GM13976 (cell line): ENCODE measurements at regions not wholly inside any gene's neighbourhood (a gene's known extent, or its start where the extent isn't known, plus 50 kb on each side); places are given as distances from the start of the nearest gene placed in this dataset.
"Not testable (repeated sequence)": the region's sequence is repeated elsewhere in the genome, so short reads cannot be mapped to it uniquely, and the experiment has no call there.

Source experiments
- DNase-seq: peaks from one replicate; pipeline ENCODE4 v3.0.0; 2012; ENCODE audit warnings: low spot score
- in situ Hi-C: fragments of 300-500 bp; cut with MboI; formaldehyde crosslinking; loops from one replicate; pipeline ENCODE4 v1.12.0; 2022; ENCODE audit warnings: low sequenced_read_pairs, mixed read lengths, inconsistent platforms; ENCODE audit not compliant: unreplicated experiment
- TF ChIP-seq, protein P1 (sequence below): IDR thresholded peaks from 2 replicates; pipeline ENCODE4 v1.5.1; 2012; ENCODE audit warnings: borderline replicate concordance, mild to moderate bottlenecking; ENCODE audit not compliant: insufficient read depth; ENCODE audit errors: extremely low read depth, missing control alignments, control extremely low read depth

DNA sequence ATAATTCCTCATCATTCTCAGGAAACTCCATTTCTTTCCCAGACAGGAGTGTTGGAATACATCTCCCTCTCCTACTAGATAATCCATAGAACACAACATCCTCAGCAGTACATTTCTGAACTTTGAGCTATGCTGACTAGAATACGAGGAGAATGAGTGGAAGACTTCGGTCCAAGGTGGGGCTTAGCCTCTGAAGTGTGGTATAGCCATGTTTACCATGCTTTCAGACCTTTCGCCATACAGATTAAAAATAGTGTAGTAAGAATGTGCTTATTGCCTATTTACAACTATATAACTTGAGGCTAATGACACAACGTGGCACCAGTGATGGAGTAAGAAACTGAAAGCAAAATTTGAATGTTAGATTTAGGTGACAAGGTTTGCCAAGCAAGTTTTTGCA lies 184.5 kb upstream of the KRR1 start:
- no peak for DNase-seq
- TF ChIP-seq, protein P1, sequence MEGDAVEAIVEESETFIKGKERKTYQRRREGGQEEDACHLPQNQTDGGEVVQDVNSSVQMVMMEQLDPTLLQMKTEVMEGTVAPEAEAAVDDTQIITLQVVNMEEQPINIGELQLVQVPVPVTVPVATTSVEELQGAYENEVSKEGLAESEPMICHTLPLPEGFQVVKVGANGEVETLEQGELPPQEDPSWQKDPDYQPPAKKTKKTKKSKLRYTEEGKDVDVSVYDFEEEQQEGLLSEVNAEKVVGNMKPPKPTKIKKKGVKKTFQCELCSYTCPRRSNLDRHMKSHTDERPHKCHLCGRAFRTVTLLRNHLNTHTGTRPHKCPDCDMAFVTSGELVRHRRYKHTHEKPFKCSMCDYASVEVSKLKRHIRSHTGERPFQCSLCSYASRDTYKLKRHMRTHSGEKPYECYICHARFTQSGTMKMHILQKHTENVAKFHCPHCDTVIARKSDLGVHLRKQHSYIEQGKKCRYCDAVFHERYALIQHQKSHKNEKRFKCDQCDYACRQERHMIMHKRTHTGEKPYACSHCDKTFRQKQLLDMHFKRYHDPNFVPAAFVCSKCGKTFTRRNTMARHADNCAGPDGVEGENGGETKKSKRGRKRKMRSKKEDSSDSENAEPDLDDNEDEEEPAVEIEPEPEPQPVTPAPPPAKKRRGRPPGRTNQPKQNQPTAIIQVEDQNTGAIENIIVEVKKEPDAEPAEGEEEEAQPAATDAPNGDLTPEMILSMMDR, result no peak
- in situ Hi-C loops, result no loop called here

DNA sequence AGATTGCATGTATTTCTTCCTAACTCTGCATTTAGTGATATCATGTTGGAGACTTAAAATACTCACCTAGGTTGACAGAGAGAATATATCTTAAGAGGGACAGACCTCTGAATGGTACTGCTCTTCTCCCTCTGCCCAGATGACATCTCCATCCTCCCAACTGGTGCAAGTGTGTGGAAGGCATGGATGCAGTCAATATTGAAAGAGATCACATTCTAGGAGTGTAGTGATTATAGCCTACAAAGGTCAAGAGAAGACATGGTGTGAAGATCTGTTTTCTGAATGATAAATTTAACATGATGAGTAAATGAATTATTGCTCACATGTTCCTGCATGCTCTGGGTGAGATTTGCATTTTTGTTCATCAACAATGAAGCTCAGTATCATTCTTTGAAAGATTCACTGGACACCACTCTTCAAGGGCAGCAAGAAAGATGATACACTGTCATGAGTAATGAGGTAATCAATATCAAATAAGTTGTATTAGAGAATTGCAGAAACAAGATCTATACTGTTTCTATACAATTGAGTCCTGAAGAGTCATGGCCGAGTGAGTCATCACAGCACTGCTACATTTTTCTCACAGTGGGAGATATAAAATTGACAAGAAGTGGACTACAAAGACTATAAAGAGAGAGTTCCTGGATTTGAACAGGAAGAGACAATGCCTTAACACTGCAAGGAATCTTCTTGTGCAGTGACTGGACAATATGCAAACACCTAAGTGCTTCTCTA lies 183.3 kb upstream of the KRR1 start:
- in situ Hi-C loops, result no loop called here
- DNase-seq, result no peak
- TF ChIP-seq, protein P1, result no peak

DNA sequence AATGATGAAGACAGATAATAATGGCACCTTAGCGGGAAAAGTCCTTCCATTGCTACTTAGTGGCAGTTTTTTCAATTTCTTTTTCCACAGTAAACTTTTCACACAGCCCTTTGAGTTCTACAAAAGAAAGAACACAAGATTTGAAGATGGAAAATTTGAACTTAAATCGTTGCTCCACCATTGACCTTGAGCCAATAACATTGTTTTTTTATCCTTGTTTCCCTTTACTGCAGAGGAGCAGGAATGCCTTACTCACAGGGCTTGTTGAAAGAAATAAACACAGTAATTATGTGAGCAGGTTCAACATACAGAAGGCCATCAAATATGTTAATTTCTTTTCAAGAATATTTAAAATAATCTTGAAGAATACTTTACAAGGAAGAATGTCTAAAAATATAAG lies 181.5 kb upstream of the KRR1 start:
- in situ Hi-C loops, result no loop called here
- TF ChIP-seq, protein P1, result no peak
- DNase-seq, result no peak

DNA sequence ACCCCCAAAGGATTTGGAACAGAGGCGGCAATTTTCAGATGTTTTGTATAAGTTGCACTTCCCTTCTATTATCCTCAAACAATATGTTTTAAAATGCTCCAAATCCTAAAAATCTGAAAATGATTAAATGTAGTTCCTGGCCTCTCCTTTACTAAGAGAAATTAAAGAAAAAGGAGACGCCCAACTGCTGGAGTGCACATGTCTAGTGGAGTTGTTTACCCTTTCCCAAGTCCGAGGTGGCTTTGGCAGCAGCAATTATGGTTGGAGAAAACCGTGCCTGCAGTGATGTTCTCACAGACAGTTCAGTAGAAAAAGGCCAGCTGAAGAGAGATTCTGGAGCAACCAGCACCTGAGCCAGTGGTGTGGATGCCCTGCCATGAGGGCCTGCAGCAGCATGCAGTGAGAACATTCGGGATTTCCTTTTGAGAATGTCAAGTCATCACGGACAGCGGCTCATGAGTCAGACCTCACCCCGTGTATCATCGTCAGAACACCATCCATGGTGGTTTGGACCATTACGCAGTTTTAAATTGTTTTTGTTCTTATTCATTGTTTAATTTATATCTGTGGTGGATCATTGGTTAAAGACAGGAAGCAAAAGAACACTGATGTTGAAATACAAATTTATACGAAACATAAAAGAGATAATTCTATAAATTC lies 179.0 kb upstream of the KRR1 start:
- no peak for DNase-seq
- in situ Hi-C loops, result no loop called here
- TF ChIP-seq, protein P1, result no peak

DNA sequence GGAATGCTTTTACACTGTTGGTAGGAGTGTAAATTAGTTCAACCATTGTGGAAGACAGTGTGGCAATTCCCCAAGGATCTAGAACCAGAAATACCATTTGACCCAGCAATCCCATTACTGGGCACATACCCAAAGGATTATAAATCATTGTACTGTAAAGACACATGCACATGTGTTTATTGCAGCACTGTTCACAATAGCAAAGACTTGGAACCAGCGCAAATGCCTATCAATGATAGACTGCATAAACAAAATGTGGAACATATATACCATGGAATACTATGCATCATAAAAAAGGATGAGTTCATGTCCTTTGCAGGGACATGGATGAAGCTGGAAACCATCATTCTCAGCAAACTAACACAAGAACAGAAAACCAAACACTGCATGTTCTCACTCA lies 174.8 kb upstream of the KRR1 start:
- DNase-seq, result not testable (repeated sequence)

DNA sequence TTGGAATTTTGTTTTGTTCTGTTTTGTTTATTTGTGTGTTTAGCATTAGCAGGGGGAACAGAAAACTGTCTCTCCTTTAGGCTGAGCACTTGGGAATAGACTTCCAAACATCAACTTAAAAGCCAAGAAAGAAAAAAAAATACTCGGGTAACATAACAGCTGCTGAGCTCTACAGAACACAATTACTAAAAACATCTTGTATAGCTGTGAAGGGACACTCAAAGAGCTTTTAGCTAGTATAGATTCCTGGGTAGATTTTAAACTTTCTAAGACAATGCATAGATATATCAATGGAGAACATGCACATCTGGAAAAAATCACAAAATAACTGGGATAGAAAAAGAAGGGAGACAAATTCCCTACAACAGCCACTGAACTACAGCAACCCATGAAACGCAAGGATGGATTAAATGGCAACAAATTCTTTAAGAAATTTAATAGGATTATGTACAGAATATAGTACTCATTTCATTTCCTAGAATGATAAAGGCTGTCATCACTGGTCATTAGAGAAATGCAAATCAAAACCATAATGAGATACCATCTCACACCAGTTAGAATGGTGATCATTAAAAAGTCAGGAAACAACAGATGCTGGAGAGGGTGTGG lies 174.3 kb upstream of the KRR1 start:
- in situ Hi-C loops, result no loop called here
- DNase-seq, result no peak
- TF ChIP-seq, protein P1, result no peak

More for the DNA sequence above, 174.8 kb upstream of the KRR1 start:
- in situ Hi-C loops, result not testable (repeated sequence)

DNA sequence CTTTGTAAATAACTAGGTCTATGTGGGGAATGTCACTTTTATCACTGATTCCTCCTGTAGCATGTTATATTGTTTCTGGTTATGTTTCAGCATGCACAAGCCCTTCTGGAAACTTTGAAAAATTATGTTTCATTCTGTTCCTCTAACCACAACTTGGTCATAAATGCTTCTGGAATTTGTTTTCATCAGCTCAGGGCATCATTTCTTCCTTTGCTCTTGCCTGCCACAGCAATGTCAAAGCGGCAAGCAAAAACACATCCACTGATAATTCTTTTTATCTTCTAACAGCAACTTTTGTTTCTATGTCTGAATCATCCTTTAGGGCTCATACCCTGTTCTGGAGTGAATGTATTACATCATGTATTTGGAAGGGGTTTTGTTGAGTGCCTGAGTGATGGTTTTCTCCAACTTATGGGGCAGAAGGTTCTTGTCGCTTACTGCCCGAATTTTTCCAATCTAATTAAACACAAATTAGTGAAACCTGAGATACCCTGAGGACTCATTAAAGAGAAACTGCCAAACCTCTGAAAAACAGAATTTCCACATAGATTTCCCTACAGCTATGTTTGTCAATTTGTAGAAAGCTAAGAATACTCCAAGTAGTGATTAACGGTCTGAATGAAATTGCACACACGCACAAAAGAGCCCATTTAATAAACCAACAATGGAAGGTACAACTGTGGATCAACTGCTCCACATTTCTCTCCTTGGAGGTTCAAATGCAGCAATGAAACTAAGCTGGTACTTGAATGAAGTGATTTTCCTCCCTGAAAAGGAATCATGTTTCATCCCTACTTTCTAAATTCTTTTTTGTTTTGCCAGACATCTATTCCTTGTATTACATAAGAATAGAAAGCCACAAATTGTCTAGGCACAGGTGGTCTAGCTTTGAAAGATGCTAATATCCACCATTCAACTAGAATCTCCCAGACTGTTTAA lies 173.5 kb upstream of the KRR1 start:
- in situ Hi-C loops, result no loop called here
- TF ChIP-seq, protein P1, result no peak
- DNase-seq, result no peak

DNA sequence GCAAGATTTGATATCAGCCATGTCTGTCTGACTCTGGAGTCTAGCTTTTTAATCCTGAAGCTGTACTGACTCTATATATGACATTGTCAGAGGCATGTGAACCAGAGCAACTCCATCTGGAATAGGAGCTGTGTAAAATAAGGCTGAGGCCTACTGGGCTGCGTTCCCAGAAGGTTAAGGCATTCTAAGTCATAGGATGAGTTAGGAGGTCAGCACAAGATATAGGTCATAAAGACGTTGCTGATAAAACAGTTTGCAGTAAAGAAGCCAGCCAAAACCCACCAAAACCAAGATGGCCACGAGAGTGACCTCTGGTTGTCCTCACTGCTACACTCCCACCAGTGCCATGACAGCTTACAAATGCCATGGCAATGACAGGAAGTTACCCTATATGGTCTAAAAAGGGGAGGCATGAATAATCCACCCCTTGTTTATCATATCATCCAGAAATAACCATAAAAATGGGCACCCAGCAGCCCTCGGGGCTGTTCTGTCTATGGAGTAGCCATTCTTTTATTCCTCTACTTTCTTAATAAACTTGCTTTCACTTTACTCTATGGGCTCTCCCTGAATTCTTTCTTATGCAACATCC lies 172.7 kb upstream of the KRR1 start:
- in situ Hi-C loops, DNase-seq: not testable (repeated sequence)
